MM.1S (cell line): ENCODE measurements at regions not wholly inside any gene's neighbourhood (a gene's known extent, or its start where the extent isn't known, plus 50 kb on each side); places are given as distances from the start of the nearest gene placed in this dataset.

Source experiments
- CTCF ChIP-seq: fragments of 300-600 bp; sonication (generic); IDR thresholded peaks from 2 replicates; pipeline ENCODE4 v1.5.1; 2016; ENCODE audit warnings: antibody characterized with exemption, low read length, mixed read lengths
- EZH2 ChIP-seq: fragments of 300-600 bp; sonication (generic); optimal IDR thresholded peaks from 2 replicates; pipeline ENCODE3; 2017; ENCODE audit warnings: low read depth, mild to moderate bottlenecking, antibody characterized with exemption, low read length, mixed read lengths
- EZH2phosphoT487 ChIP-seq: fragments of 300-600 bp; sonication (generic); IDR thresholded peaks from 2 replicates; pipeline ENCODE4 v1.6.1; 2018; ENCODE audit warnings: antibody characterized with exemption, low read length

- TF ChIP-seq EZH2 (no peak), CTCF (no peak), EZH2phosphoT487 (no peak)
Measured at GRCh38 chr4:187301923-187302322, 578.3 kb upstream of the FAT1 start.
